ENCODE measurements at regions not wholly inside any gene's neighbourhood (a gene's known extent, or its start where the extent isn't known, plus 50 kb on each side); places are given as distances from the start of the nearest gene placed in this dataset.
"Not testable (repeated sequence)": the region's sequence is repeated elsewhere in the genome, so short reads cannot be mapped to it uniquely, and the experiment has no call there.

DNA sequence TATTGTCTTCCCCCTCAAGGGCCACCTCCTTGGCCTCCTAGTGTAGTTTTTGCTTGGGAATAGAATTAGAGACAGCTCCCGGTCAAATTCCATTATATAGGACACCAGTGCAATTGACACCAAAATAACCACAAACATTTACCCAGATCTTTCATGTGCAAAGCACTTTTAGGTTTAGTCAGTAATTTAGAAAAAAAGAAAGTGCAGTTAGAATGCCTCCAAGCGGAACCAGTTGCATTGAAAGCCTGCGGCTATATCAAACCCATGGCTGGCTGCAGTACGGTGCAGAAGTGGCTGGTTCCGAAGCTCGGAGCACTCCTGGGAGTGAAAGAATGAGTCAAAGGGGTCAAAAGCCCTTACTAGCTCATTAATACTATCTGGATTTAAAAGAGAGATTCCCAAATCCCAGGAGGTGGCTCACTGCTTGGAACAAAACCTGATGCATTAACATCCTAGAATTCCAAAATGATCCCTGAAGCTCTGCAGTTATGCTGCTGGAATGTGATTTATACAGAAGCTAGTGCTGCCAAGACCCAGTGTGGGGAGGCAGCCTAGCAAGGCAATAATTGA lies 432.2 kb upstream of the KLHL29 start:
- TF ChIP-seq, protein P1, sequence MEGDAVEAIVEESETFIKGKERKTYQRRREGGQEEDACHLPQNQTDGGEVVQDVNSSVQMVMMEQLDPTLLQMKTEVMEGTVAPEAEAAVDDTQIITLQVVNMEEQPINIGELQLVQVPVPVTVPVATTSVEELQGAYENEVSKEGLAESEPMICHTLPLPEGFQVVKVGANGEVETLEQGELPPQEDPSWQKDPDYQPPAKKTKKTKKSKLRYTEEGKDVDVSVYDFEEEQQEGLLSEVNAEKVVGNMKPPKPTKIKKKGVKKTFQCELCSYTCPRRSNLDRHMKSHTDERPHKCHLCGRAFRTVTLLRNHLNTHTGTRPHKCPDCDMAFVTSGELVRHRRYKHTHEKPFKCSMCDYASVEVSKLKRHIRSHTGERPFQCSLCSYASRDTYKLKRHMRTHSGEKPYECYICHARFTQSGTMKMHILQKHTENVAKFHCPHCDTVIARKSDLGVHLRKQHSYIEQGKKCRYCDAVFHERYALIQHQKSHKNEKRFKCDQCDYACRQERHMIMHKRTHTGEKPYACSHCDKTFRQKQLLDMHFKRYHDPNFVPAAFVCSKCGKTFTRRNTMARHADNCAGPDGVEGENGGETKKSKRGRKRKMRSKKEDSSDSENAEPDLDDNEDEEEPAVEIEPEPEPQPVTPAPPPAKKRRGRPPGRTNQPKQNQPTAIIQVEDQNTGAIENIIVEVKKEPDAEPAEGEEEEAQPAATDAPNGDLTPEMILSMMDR (conservative IDR thresholded peaks at IDR 0.05; ENCODE audit: low read length): no peak
- DNase-seq (ENCODE audit: low read depth): no peak

DNA sequence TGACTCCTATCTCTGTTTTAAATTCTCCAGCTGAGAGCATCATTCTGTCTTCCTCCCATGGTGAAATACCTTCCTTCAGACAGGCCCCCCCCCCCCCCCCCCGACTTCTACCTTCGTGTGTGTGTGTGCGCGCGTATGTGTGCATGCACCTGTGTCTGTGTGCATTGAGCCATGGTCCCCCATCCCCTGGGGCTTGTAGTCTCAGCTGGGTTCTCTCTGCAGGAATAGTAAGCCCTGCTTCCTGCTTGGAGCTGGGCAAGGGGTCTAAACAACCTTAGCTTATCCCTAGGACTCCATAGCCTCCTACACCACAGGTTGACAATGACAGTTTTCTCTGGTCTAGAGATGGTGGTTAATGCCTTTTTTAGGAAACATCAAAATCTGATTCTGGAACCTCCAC lies 427.5 kb upstream of the KLHL29 start:
- TF ChIP-seq, protein P1 (conservative IDR thresholded peaks at IDR 0.05; ENCODE audit: low read length): no peak
- no peak for DNase-seq (ENCODE audit: low read depth)
- no peak overlapping the region for H3K4me3 ChIP-seq (ENCODE audit: low read length)

More for the DNA sequence above, 432.2 kb upstream of the KLHL29 start:
- H3K4me3 ChIP-seq (ENCODE audit: low read length): no peak overlapping the region

DNA sequence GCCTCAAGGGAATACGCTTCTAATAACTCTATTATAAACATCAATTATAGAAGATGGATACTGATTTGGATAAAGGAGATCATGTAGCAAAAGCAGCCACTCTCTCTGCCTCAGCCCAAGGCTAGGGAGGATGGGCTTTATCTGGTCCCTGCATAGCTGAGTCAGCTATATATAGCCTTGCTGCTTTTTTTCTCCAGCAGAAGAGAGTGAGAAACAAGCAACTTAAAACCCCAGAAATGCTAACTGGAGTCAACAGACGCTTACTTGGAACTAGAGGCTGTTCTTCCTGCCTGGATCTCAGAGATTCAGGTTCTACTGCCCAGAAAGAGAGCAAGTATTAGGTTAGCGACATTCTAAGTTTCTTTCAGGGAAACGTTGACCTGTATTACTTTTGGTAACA lies 426.7 kb upstream of the KLHL29 start:
- no peak for DNase-seq (ENCODE audit: low read depth)
- TF ChIP-seq, protein P1 (conservative IDR thresholded peaks at IDR 0.05; ENCODE audit: low read length): no peak
- no peak overlapping the region for H3K4me3 ChIP-seq (ENCODE audit: low read length)

DNA sequence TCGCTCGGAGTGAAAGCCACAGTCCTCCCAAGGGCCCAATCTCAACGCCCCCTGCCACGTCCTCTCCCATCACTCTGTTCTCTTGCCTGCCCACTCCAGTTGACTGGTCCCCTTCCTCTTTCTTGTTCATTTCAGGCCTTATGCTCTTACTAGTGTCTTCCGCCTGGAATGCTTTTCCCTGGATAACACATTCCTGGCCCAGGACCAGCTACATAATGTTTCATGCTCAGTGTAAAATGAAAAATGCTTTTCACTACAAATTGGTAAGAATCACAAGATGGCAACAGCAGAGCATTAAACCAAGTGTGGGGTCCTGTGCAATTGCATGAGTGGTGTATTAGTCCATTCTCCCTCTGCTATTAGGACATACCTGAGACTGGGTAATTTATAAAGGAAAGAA lies 417.2 kb upstream of the KLHL29 start:
- no peak for DNase-seq (ENCODE audit: low read depth)
- no peak overlapping the region for H3K4me3 ChIP-seq (ENCODE audit: low read length)
- TF ChIP-seq, protein P1 (conservative IDR thresholded peaks at IDR 0.05; ENCODE audit: low read length): no peak

DNA sequence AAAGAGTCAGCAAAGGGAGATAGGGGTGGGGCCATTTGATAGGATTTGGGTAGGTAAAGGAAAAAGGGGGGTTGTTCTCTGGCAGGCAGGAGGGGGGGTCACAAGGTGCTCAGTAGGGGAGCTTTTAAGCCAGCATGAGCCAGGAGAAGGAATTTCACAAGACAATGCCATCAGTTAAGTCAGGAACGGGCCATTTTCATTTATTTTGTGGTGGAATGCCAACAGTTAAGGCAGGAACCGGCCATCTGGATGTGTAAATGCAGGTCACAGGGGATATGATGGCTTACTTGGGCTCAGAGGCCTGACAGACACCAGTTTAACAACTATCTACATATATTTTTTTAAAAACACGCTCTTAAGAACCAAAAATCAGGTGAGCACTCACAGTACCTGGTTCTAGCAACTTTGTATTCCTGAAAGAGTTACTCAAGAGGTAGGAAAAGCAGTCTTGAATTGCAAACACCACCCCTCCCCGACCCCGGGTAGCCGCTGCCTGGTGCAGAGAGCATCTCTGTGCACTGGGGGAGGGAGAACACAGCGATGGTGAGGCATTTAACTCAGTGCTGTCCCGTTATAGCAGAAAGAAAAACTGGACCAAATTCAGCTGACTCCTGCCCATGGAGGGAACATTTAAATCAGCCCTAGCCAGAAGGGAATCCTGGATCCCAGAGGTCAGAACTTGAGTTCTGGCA lies 414.5 kb upstream of the KLHL29 start:
- TF ChIP-seq, protein P1 (conservative IDR thresholded peaks at IDR 0.05; ENCODE audit: low read length): no peak
- H3K4me3 ChIP-seq (ENCODE audit: low read length): no peak overlapping the region
- DNase-seq (ENCODE audit: low read depth): no peak

DNA sequence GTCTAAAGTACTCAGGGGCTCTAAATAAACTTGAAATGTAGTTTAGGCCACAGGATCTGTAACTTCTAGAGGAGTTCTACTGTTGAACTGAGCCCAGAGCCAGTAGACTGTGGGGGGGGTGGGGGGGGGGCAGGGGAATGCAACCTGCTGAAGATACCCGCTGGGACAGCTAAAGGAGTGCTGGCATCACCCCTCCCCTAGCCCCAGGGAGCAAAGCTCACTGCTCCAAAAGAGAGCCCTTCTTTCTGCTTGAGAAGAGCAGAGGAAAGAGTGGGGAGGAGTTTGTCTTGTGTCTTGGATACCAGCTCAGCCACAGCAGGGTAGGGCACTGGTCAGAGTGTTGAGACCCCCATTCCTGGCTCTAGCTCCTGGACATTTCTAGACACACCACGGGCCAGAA lies 414.0 kb upstream of the KLHL29 start:
- DNase-seq (ENCODE audit: low read depth): no peak
- TF ChIP-seq, protein P1 (conservative IDR thresholded peaks at IDR 0.05; ENCODE audit: low read length): no peak
- H3K4me3 ChIP-seq (ENCODE audit: low read length): no peak overlapping the region

DNA sequence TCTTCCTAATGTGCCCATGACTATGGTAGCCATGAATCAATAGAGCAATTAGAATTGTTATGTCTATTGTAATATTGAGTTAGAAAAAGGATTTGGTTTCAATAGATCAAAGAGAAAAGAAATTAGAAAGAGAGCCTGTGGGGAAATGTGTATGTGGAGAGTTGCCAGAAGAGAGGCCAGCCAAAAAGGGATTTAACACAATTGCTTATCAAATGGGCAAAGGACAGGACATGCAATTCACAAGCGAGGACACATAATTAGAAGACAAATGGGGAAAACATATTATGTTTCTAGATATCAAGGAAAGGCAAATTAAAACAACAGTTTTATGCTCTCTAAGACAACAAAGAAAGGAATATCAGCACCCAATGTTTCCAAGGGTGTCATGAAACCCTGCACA lies 403.2 kb upstream of the KLHL29 start:
- TF ChIP-seq, protein P1 (conservative IDR thresholded peaks at IDR 0.05; ENCODE audit: low read length): no peak
- DNase-seq (ENCODE audit: low read depth): no peak
- H3K4me3 ChIP-seq (ENCODE audit: low read length): no peak overlapping the region

DNA sequence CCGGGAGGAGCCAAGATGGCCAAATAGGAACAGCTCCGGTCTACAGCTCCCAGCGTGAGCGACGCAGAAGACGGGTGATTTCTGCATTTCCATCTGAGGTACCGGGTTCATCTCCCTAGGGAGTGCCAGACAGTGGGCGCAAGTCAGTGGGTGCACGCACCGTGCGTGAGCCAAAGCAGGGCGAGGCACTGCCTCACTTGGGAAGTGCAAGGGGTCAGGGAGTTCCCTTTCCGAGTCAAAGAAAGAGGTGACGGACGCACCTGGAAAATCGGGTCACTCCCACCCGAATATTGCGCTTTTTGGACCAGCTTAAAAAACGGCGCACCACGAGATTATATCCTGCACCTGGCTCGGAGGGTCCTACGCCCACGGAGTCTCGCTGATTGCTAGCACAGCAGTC lies 400.8 kb upstream of the KLHL29 start:
- DNase-seq (ENCODE audit: low read depth); H3K4me3 ChIP-seq (ENCODE audit: low read length): not testable (repeated sequence)

Measured in AG10803 (cell line).